ENCODE measurements at regions not wholly inside any gene's neighbourhood (a gene's known extent, or its start where the extent isn't known, plus 50 kb on each side); places are given as distances from the start of the nearest gene placed in this dataset.

DNA sequence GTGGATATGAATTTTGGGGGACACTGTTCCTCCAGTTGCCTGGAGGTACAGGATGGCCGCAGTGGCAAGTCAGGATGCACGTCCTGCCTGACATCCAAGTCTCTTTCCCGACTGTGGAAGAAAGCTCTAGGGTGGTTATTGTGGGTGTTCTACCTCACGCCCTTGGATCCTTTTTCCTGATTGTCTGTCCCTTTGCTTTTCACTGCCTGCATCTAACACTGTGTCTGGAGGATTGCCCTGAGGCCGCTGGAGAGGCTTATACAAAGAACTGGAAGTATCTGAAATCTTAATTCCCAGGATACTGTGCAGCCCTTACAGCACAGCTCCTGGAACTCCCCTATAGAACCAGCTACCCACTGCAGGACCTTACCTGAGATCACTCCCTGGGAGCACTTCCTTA lies 250.5 kb downstream of the TFCP2L1 start:
- DNase-seq (ENCODE audit: low spot score) = no peak
- TF ChIP-seq, protein P1, sequence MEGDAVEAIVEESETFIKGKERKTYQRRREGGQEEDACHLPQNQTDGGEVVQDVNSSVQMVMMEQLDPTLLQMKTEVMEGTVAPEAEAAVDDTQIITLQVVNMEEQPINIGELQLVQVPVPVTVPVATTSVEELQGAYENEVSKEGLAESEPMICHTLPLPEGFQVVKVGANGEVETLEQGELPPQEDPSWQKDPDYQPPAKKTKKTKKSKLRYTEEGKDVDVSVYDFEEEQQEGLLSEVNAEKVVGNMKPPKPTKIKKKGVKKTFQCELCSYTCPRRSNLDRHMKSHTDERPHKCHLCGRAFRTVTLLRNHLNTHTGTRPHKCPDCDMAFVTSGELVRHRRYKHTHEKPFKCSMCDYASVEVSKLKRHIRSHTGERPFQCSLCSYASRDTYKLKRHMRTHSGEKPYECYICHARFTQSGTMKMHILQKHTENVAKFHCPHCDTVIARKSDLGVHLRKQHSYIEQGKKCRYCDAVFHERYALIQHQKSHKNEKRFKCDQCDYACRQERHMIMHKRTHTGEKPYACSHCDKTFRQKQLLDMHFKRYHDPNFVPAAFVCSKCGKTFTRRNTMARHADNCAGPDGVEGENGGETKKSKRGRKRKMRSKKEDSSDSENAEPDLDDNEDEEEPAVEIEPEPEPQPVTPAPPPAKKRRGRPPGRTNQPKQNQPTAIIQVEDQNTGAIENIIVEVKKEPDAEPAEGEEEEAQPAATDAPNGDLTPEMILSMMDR (IDR thresholded peaks at IDR 0.05; ENCODE audit: extremely low read depth, missing control alignments) = no peak

DNA sequence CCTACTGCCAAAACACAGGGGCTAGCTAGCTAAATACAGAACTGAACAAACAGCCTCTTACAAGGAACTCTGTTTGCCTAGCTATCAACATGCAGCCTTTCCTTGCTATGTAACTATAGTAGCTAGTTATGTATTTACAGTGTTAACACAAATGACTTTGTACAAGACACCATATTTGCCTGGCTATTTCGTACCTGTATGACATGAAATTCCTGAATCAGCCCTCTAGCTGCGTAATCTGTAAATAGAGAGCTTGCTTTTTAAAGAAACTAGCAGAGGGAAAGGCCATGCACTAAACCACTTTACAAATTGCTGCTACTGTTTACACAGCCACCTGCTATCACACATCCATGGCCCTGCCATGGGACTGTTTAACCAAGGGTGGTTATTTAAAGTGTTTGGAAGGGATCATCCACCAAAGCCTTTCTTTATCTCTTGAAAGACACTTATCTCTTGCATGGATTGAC lies 248.7 kb downstream of the TFCP2L1 start:
- TF ChIP-seq, protein P1 (IDR thresholded peaks at IDR 0.05; ENCODE audit: extremely low read depth, missing control alignments) = no peak
- no peak for DNase-seq (ENCODE audit: low spot score)

DNA sequence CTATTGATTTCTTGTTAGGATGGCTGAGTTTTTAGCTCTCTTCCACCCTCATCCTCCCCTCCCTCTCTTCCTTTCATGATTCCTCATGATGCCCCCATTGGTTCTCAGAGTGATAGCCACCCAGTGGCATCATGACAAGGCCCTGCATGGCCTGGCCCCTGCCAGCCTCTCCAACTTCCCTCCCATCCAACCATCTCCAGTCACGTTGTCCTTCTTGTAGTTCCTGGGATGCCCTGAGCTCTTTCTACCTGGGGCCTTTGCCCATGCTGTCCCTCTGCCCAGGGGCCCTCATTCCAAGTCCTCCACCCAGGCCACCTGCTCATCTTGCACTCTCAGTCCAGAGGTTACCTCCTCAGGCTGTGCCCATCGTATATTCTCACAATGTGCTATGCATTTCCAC lies 247.5 kb downstream of the TFCP2L1 start:
- no peak for DNase-seq (ENCODE audit: low spot score)

DNA sequence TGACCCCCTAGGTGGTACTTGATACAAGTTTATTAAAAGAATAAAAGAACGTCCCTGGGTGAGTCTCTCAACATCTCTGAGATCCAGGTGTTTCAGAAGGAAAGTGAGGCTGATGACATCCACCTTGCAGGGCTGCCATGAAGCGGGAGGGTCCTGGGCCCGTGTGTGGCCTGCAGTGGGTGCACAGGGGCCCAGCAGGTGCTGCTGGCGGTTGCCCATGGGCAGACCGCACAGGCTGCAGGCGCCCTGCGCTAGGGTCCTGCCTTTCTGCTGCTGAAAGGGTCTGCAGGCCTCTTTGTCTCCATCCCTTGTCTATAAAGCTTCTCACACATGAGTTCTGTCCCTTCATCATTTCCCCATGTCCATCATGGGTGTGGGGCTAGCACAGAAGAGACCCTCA lies 247.0 kb downstream of the TFCP2L1 start:
- TF ChIP-seq, protein P1 (IDR thresholded peaks at IDR 0.05; ENCODE audit: extremely low read depth, missing control alignments) = no peak
- no peak for DNase-seq (ENCODE audit: low spot score)

More for the DNA sequence above, 247.5 kb downstream of the TFCP2L1 start:
- TF ChIP-seq, protein P1 (IDR thresholded peaks at IDR 0.05; ENCODE audit: extremely low read depth, missing control alignments) = no peak

DNA sequence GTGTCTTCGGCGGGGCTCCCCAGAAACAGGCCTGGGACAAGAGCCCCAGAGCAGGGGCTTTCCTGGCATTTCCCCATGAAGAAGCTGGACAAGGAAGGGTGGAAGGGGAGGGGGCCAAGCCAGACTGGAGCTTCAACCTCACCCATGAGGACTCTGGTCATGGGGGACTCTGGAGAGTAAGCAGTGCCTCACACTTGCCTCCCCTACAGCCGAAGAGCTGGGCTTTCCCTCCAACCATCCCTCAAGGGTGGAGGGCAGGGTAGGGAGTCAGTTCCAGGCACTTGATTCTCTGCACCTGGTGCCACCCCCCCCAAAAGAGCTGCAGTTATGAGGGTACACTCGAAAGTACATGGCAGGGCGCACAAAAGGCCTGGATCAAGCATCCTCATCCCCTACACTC lies 246.6 kb downstream of the TFCP2L1 start:
- DNase-seq (ENCODE audit: low spot score) = no peak
- TF ChIP-seq, protein P1 (IDR thresholded peaks at IDR 0.05; ENCODE audit: extremely low read depth, missing control alignments) = no peak

DNA sequence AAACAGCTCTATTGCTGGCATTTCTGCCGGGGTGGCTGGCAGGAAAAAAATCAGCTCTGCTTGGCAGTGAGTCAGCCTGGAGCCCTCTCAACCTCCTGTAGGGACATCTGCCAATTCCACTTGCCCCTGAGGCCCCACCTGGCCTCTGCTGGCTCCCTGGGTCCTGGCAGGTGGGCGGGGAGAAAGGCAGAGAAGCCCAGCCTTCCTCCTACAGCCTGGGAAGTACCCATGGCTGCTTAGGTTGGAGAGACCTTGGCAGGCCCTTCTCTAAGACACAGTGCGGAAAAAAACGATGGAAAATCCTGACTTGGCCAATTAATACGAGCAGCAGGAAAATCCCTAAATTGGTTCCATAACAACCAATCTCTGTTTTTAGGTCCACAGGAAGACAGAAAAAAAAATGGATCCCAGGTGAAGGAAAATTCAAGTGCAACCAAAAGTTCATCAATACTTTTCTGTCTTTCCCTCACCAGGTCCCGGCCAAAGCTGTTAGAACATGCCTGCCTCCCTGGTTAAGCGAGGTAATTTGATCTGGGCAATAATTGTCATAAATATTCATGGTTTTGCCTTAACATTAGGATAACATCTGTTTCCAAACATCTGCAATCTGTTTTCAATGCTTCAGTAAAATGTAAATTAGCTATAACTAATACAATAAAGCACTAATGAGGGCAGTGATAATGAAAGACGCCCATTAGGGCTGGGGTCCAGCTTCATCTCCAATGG lies 245.9 kb downstream of the TFCP2L1 start:
- TF ChIP-seq, protein P1 (IDR thresholded peaks at IDR 0.05; ENCODE audit: extremely low read depth, missing control alignments) = no peak
- DNase-seq (ENCODE audit: low spot score) = no peak

DNA sequence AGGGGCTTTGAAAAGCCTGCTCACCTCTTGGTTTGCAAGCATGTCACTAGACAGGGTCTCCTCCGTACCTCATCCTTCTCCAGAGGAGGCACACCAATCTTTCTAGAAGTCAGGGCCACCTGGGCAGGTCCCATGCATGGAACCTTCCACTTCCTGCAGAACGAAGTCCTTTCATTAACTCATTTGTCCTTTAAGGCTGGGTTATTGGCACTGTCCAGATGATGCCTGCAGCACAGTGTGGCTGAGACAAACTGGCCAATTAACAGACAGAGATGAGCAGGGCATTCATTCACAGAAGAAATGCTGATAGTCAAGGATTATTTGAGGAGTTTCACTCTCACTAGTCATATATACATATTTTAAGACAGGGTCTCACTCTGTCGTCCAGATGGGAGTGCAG lies 245.3 kb downstream of the TFCP2L1 start:
- no peak for DNase-seq (ENCODE audit: low spot score)
- TF ChIP-seq, protein P1 (IDR thresholded peaks at IDR 0.05; ENCODE audit: extremely low read depth, missing control alignments) = no peak

Data from GM20000 (cell line).